KOPT-K1 (cell line): ENCODE measurements at regions not wholly inside any gene's neighbourhood (a gene's known extent, or its start where the extent isn't known, plus 50 kb on each side); places are given as distances from the start of the nearest gene placed in this dataset.

Source experiments
- H3K27ac ChIP-seq: fragments of 200-600 bp; sonication (generic); 2 replicates; pipeline ENCODE4 v1.5.1; 2016; ENCODE audit warnings: antibody characterized with exemption, mild to moderate bottlenecking, low read depth, low read length; ENCODE audit not compliant: poor library complexity, severe bottlenecking
- H3K36me3 ChIP-seq: fragments of 200-600 bp; sonication (generic); 2 replicates; pipeline ENCODE4 v1.5.1; 2017; ENCODE audit warnings: antibody characterized with exemption, mild to moderate bottlenecking, low read length, moderate library complexity; ENCODE audit not compliant: insufficient read depth
- H3K9me3 ChIP-seq: fragments of 200-600 bp; sonication (generic); 2 replicates; pipeline ENCODE4 v1.5.1; 2017; ENCODE audit warnings: antibody characterized with exemption, low read length, mild to moderate bottlenecking; ENCODE audit not compliant: insufficient read depth, poor library complexity, severe bottlenecking

DNA sequence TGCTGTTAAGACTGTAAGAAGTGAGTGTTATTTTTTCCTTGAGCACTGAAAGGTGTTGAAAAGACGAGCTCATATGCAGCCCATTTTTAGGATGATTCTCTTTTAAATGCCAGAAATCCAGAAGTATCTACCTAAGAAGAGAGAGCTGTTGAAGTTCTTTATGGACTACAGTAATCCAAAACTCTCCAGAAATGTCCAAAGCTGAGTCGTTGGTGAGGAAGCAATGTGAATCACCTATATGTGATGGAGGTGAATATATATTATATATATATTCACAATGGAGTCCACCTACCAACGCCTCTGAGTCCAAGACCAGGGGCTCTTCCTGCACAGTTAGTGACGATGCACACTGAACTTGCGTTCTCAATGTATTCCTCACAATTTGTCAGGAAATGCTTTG is 252.7 kb upstream of the PITRM1 start:
- no peak overlapping the region for H3K27ac ChIP-seq
- no peaks in the 10 kb centered on the region for H3K36me3 ChIP-seq
- no peaks in the 10 kb centered on the region for H3K9me3 ChIP-seq

- Histone ChIP-seq H3K36me3 (no peaks in the 10 kb centered on the region), H3K27ac (no peak overlapping the region), H3K9me3 (no peaks in the 10 kb centered on the region)
Measured at GRCh38 chr10:3424111-3424851, 251.7 kb upstream of the PITRM1 start.

DNA sequence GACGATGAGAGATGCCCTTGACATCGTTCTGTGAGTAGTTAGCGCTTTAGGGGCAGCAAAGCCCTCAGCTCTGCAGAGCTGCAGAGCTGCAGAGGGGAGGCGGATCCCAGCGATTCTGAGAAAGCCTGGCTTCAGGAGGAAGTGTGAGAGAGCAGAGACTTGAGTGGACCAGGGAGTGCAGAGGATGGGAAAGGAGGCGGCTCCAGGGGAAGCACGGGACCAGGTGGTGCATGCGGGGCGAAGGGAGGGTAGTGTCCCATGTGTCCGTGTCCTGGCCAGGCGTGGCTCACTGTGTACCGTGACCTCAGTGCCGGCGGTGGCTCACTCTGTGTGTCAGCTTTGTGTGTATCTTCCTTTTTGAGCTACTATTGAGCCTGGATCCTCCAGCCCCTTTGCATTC is 250.8 kb upstream of the PITRM1 start:
- Histone ChIP-seq H3K9me3 (no peaks in the 10 kb centered on the region), H3K27ac (no peak overlapping the region), H3K36me3 (no peaks in the 10 kb centered on the region)

GRCh38 chr10:3422282-3422681 is 249.7 kb upstream of the PITRM1 start:
- no peaks in the 10 kb centered on the region for H3K36me3 ChIP-seq
- H3K9me3 ChIP-seq = no peaks in the 10 kb centered on the region
- H3K27ac ChIP-seq = no peak overlapping the region

DNA sequence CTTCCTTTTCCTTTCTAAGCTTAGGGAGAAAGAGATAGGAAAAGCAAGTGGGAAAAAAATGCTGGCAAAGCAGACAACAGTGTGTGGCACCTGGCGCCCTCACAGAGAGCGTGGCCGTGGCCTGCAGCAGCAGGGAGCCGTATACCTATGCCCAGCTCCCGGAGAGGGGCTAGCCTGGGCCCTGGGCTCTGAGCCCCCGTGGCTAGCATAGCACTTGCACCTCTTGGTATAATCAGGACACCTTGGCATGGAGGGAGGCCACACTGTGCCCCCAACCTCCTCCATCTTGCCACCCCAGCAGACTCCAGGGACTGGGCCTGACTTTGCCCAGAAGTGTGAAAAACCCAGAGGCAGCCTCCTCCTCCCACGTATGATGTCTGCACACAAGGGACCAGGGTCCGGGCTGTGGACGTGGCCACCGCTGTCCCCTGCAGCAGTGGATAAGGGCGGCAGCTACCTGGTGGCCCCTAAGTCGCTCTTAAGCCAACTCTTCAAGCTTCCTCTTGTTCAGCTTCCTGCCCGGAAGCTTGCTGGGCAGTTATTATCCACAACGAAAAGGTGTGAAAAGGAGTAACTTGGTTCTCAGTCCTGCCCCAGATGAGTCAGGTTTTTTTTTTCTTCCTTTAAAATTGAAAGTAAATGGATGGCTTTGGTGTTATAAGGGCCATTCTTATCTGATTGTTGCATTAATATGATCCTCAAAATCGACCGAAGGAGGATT is 249.1 kb upstream of the PITRM1 start:
- Histone ChIP-seq H3K27ac (no peak overlapping the region), H3K9me3 (no peaks in the 10 kb centered on the region), H3K36me3 (no peaks in the 10 kb centered on the region)

DNA sequence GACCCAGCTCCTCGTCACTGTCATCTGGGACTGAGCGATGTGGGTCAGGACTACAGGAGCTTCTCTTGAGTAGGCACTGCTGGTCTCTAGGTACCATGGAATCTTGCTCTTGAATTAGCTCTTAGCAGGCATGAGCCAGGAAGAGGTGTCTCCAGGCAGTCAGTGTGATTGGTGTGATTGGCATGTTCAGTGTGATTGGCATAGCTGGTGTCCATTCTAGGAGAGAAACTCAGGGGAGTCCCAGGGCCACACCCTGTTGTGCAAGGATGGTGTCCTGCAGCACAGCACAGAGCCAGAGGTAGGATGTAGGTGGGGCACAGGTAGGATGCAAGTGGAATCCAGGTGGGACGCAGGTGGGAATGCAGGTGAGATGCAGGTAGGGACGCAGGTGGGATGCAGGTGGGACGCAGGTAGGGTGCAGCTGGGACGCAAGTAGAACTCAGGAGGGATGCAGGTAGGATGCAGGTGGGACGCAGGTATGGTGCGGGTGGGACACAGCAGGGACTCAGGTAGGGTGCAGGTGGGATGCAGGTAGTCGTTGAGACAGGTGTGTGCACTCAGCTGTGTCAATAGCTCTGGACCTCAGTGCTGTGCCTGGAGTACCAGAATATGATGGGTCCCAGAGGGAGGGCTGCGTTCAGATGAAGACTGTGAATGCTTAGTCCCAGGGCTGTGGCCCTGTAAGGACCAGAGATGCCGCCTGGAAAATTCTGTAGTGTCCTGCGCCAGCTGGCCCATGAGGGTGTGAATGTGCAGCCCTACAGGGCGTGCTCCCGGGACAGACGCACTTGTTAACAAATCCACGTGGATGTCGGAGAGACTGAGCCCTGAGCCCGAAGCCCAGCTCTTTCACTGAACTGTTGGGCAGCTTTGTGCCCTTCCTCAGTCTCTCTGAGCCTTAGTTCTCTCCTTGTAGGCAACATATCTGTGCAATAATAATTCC is 248.2 kb upstream of the PITRM1 start:
- H3K9me3 ChIP-seq = no peaks in the 10 kb centered on the region
- H3K36me3 ChIP-seq = no peaks in the 10 kb centered on the region

GRCh38 chr10:3419719-3420495 is 247.3 kb upstream of the PITRM1 start:
- Histone ChIP-seq H3K36me3 (no peaks in the 10 kb centered on the region), H3K27ac (no peak overlapping the region), H3K9me3 (no peaks in the 10 kb centered on the region)

More for the DNA sequence above, 248.2 kb upstream of the PITRM1 start:
- no peak overlapping the region for H3K27ac ChIP-seq

GRCh38 chr10:3418926-3419325 is 246.3 kb upstream of the PITRM1 start:
- Histone ChIP-seq H3K9me3 (no peaks in the 10 kb centered on the region), H3K36me3 (no peaks in the 10 kb centered on the region), H3K27ac (no peak overlapping the region)

DNA sequence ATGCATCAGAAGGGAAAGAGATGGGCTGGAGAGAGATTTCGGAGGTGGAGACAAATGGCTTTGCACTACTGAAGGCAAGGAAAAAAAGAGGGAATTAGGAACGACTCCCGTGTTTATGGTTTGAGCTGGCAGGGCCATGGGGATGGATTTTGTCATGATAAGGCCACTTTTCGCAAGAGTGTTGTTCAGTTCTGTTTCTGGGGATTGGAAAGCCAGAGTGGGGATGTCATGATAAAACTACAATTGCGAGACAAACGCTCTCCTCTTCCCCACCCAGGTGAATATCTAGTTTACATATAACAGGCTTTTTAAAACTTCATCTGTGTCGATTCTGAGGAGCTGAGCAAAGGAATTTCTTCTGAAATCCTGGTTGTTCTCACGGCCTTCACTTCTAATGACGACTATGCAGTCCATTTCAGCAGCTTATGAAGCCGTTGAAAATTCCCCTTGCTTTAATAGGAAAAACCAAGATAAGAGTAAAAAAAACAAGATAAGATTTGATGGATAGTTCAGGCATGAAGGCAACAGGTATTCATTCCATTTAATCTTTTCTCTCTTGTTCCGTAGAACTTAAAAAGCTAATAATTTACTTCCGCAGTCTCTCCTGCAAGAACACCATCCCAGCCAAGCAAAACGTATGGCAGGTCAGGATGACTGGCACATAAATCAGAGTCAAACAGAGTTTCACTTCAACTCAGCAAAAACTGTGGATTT is 245.6 kb upstream of the PITRM1 start:
- Histone ChIP-seq H3K9me3 (no peaks in the 10 kb centered on the region), H3K36me3 (no peaks in the 10 kb centered on the region), H3K27ac (no peak overlapping the region)

DNA sequence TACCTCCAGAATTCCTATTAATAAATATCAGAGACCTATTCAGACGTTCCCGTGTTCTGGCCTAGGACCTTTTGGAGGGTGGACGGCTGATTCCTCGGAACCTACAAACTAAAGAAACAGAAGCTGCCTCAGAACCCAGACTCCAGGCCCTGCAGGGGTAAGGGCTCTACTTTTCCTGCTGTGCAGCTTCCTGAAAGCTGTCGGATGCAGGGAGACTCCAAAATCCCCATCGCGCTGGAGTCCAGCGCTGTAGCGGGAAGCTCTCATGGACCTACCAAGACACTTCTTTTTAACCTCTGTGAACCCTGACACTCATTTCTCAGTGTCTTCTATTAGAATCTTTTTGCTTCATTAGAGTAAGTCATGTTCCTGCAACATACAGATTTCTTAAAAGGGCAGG is 244.5 kb upstream of the PITRM1 start:
- Histone ChIP-seq H3K9me3 (no peaks in the 10 kb centered on the region), H3K27ac (no peak overlapping the region), H3K36me3 (no peaks in the 10 kb centered on the region)

GRCh38 chr10:3415878-3416605 is 243.5 kb upstream of the PITRM1 start:
- peaks cover 4% of the 10 kb centered on the region for H3K9me3 ChIP-seq
- H3K27ac ChIP-seq = no peak overlapping the region

GRCh38 chr10:3415038-3415736 is 242.6 kb upstream of the PITRM1 start:
- H3K27ac ChIP-seq = no peak overlapping the region
- H3K36me3 ChIP-seq = no peaks in the 10 kb centered on the region
- H3K9me3 ChIP-seq = peaks cover 9% of the 10 kb centered on the region

More at GRCh38 chr10:3415878-3416605, 243.5 kb upstream of the PITRM1 start:
- no peaks in the 10 kb centered on the region for H3K36me3 ChIP-seq

DNA sequence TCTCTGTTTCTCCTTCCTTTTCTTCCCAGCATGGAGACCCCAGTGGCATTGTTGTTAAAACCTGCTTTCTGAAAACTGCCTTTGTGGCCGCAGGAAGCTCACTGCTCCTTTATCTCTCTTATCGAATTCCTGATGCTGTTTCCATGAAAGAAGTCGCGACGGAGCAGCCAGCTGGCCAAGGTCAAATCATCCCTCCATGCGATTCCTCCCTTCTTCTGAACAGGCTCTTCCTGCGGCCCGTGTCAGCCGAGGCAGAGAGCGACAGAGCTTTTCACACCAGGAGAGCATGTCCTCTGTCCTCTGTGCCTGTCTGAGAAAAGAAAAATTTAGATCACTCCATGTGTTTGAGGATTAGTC is 242.1 kb upstream of the PITRM1 start:
- Histone ChIP-seq H3K27ac (no peak overlapping the region), H3K9me3 (peaks cover 9% of the 10 kb centered on the region), H3K36me3 (no peaks in the 10 kb centered on the region)
